ENCODE measurements at regions not wholly inside any gene's neighbourhood (a gene's known extent, or its start where the extent isn't known, plus 50 kb on each side); places are given as distances from the start of the nearest gene placed in this dataset.
A peak's percentile ranks its signal among the peaks of the same experiment; 100 is the strongest.

DNA sequence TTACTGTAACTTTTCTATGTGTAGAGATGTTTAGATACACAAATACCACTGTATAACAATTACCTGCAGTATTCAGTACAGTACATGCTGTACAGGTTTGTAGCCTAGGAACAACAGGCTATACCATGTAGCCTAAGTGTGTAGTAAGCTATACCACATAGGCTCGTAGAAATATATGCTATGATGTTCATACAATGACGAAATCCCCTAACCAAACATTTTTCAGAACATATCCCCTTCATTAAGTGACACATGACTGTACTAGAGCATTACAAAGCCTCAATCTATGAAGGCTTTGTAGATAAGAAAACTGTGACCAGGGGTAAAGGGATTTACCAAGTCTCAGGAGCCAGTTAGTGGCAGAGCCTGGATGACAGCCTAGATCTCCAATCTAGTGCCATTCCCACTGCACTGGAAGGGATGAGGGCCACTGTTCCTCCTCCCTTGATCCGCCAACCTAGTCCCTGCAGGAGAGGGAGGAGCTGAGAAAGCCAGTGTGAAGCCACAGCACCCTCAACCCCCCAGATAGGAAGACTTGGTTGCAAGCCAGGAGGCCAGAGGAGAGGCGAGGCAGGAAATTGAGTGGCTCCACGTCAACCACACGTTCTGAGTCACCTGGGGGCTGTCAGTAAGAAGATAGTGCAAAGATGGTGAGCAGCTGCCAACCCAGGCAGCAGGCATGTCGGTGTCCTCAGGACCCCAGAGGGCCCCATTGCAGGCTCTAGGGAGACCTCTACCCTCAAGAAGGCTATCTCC is 227.7 kb downstream of the BCOR start (continued):
- TF ChIP-seq, protein P1, sequence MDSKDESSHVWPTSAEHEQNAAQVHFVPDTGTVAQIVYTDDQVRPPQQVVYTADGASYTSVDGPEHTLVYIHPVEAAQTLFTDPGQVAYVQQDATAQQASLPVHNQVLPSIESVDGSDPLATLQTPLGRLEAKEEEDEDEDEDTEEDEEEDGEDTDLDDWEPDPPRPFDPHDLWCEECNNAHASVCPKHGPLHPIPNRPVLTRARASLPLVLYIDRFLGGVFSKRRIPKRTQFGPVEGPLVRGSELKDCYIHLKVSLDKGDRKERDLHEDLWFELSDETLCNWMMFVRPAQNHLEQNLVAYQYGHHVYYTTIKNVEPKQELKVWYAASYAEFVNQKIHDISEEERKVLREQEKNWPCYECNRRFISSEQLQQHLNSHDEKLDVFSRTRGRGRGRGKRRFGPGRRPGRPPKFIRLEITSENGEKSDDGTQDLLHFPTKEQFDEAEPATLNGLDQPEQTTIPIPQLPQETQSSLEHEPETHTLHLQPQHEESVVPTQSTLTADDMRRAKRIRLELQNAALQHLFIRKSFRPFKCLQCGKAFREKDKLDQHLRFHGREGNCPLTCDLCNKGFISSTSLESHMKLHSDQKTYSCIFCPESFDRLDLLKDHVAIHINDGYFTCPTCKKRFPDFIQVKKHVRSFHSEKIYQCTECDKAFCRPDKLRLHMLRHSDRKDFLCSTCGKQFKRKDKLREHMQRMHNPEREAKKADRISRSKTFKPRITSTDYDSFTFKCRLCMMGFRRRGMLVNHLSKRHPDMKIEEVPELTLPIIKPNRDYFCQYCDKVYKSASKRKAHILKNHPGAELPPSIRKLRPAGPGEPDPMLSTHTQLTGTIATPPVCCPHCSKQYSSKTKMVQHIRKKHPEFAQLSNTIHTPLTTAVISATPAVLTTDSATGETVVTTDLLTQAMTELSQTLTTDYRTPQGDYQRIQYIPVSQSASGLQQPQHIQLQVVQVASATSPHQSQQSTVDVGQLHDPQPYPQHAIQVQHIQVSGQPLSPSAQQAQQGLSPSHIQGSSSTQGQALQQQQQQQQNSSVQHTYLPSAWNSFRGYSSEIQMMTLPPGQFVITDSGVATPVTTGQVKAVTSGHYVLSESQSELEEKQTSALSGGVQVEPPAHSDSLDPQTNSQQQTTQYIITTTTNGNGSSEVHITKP (IDR thresholded peaks at IDR 0.05; ENCODE audit: partially characterized antibody): peak; percentile 53
- TF ChIP-seq, protein P2, sequence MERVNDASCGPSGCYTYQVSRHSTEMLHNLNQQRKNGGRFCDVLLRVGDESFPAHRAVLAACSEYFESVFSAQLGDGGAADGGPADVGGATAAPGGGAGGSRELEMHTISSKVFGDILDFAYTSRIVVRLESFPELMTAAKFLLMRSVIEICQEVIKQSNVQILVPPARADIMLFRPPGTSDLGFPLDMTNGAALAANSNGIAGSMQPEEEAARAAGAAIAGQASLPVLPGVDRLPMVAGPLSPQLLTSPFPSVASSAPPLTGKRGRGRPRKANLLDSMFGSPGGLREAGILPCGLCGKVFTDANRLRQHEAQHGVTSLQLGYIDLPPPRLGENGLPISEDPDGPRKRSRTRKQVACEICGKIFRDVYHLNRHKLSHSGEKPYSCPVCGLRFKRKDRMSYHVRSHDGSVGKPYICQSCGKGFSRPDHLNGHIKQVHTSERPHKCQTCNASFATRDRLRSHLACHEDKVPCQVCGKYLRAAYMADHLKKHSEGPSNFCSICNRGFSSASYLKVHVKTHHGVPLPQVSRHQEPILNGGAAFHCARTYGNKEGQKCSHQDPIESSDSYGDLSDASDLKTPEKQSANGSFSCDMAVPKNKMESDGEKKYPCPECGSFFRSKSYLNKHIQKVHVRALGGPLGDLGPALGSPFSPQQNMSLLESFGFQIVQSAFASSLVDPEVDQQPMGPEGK (CRISPR knock-in tag; IDR thresholded peaks at IDR 0.05; ENCODE audit: borderline replicate concordance): no peak
- TF ChIP-seq CHD2 (IDR thresholded peaks at IDR 0.05; ENCODE audit: low read depth, low read length) (no peak), RBM34 (IDR thresholded peaks at IDR 0.05; ENCODE audit: borderline replicate concordance, insufficient read depth, low read length) (no peak), DPF2 (IDR thresholded peaks at IDR 0.05) (peak; percentile 55; the same call in 1 of the 2 replicates), ETV5 (CRISPR knock-in tag; IDR thresholded peaks at IDR 0.05; ENCODE audit: low read depth) (0 out of 2 replicates have a peak, but pooled peaks have one; percentile 51), TSC22D4 (tag; IDR thresholded peaks at IDR 0.05) (no peak), CREB1 (IDR thresholded peaks at IDR 0.05) (no peak), CREB1 (CRISPR knock-in tag; IDR thresholded peaks at IDR 0.05) (0 out of 2 replicates have a peak, but pooled peaks have one; percentile 29), ZFP36 (IDR thresholded peaks at IDR 0.05; ENCODE audit: low read depth, low read length, partially characterized antibody) (peak; percentile 77), RUNX1 (IDR thresholded peaks at IDR 0.05; ENCODE audit: low read depth) (no peak), ZNF140 (CRISPR knock-in tag; IDR thresholded peaks at IDR 0.05) (no peak), MYNN (IDR thresholded peaks at IDR 0.05) (peak; percentile 47; the same call in 1 of the 2 replicates), MYNN (CRISPR knock-in tag; IDR thresholded peaks at IDR 0.05) (no peak), PHF21A (IDR thresholded peaks at IDR 0.05; ENCODE audit: borderline replicate concordance, low read depth) (no peak), MECOM (CRISPR knock-in tag; IDR thresholded peaks at IDR 0.05) (no peak), ZKSCAN1 (IDR thresholded peaks at IDR 0.05; ENCODE audit: low read depth, low read length) (no peak), MYC (IDR thresholded peaks at IDR 0.05; ENCODE audit: low read depth, low read length) (no peak), MYC (CRISPR knock-in tag; IDR thresholded peaks at IDR 0.05; ENCODE audit: borderline replicate concordance, low read depth) (no peak), SIX5 (IDR thresholded peaks at IDR 0.05; ENCODE audit: borderline replicate concordance in 1 of 2, insufficient read depth in 1 of 2, low read depth in 1 of 2, low read length in 2 of 2) (no peak)
- TF ChIP-seq, protein P3, sequence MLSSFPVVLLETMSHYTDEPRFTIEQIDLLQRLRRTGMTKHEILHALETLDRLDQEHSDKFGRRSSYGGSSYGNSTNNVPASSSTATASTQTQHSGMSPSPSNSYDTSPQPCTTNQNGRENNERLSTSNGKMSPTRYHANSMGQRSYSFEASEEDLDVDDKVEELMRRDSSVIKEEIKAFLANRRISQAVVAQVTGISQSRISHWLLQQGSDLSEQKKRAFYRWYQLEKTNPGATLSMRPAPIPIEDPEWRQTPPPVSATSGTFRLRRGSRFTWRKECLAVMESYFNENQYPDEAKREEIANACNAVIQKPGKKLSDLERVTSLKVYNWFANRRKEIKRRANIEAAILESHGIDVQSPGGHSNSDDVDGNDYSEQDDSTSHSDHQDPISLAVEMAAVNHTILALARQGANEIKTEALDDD (IDR thresholded peaks at IDR 0.05): 0 out of 2 replicates have a peak, but pooled peaks have one; percentile 48
- TF ChIP-seq, protein P4, sequence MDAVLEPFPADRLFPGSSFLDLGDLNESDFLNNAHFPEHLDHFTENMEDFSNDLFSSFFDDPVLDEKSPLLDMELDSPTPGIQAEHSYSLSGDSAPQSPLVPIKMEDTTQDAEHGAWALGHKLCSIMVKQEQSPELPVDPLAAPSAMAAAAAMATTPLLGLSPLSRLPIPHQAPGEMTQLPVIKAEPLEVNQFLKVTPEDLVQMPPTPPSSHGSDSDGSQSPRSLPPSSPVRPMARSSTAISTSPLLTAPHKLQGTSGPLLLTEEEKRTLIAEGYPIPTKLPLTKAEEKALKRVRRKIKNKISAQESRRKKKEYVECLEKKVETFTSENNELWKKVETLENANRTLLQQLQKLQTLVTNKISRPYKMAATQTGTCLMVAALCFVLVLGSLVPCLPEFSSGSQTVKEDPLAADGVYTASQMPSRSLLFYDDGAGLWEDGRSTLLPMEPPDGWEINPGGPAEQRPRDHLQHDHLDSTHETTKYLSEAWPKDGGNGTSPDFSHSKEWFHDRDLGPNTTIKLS (IDR thresholded peaks at IDR 0.05; ENCODE audit: borderline replicate concordance, low read depth): no peak
